Eye (tissue), 1 donor: ENCODE measurements at regions not wholly inside any gene's neighbourhood (a gene's known extent, or its start where the extent isn't known, plus 50 kb on each side); places are given as distances from the start of the nearest gene placed in this dataset.
"Not testable (repeated sequence)": the region's sequence is repeated elsewhere in the genome, so short reads cannot be mapped to it uniquely, and the experiment has no call there.

ENCODE experiments used
- DNase-seq: peaks from one replicate; pipeline ENCODE4 v3.0.0-alpha.2; 2015

DNA sequence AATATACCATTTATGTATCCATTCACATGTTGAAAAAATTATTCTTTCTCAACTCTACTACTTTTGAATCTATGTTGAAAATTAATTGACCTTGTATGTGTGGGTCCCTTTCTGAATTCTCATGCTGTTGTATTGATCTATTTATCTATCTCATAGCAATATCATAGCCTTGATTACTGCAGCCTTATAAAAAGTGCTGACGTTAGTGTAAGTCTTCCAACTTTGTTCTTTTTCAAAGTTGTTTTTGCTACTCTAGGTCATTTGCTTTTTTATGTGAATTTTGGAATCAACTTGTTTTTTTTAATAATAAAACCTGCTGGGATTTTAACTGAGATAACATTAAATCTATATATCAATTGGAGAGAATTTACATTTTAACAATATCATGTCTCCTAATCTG is 52.2 kb upstream of the PAX3 start:
- no peak for DNase-seq

DNA sequence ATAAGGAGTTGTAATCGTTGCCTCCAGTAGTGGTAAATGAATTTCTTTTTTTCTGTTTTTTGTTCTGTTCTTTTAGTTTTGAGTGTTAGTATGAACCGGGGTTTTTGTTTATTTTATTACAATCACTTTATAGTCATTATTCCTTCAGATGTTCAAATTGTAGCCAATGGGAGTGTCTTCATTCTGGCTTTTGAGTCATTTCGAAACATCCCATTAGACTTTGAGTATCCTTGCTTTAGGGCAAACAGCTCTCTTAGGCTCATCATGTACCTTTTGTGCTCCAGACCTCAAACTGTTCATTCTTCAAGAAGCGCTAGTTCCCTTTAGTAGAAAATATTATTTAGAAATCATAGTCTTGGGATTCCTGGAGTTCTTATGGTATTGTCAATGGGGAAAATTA is 54.2 kb upstream of the PAX3 start:
- no peak for DNase-seq

- peak; percentile 21 for DNase-seq
These were observed 55.2 kb upstream of the PAX3 start for GRCh38 chr2:222353993-222354392.

GRCh38 chr2:222355860-222356259 is 57.1 kb upstream of the PAX3 start:
- DNase-seq = no peak

DNA sequence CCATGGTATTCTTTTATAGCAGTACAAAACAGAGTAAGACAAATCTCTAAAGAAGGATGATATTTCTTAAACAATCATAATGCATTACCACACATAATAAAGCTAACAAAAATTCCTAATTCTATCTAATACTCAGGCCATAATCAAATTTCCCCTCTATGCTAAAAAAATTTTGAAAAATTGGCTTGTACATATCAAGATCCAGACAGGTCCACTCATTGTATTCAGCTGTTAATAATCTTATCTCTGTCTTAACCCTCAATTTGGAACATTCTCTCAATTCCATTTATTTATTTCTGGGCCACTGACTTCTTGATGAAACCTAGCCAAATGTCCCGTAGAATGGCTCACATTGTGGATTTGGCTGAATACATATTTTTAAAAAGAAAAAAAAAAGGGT is 59.1 kb upstream of the PAX3 start:
- DNase-seq = no peak

- DNase-seq = no peak
These were observed 60.1 kb upstream of the PAX3 start for GRCh38 chr2:222358876-222359275.

DNA sequence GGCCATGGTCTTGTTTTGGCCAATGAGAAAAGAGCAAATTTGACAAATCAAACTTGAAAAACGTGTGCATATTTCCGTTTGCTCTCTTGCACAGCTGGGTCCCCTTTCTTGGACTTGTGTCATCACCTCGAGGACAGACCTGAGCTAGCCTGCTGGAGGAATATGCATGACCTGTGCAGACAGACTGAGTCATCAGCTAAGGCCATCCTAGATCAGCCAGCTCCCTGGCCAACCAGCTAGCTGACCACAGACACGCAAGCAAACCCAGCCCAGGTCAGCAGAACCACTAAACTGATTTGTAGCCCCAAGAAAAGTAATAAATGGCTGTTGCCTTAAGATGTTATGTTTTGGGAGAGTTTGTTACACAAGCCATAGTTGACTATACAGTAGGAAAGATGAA is 61.3 kb upstream of the PAX3 start:
- no peak for DNase-seq

DNA sequence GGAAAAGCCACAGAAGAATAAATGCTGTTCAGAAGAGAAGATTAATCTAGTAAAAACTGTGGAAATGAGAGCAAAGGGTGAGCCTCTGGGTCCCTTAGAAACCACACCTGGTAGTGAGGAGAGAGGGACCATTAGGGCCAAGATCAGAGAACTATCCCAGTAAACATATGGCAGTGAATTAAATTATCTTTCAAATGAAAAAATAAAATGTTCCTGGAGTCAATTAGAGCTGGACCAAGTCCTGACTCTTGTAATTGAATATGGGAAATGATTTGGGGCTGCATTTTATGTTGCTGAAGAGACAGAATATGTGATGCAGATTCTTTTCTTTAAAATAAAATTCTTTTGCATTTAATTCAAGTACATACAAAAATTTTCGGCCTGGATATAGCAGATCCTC is 62.2 kb upstream of the PAX3 start:
- DNase-seq = no peak

GRCh38 chr2:222361787-222362186 is 62.6 kb upstream of the SGPP2 start:
- DNase-seq = no peak

- no peak for DNase-seq
These were observed 62.0 kb upstream of the SGPP2 start for GRCh38 chr2:222362336-222362735.

- no peak for DNase-seq
These were observed 60.0 kb upstream of the SGPP2 start for GRCh38 chr2:222364285-222364895.

GRCh38 chr2:222368280-222368679 is 56.1 kb upstream of the SGPP2 start:
- DNase-seq = not testable (repeated sequence)

- DNase-seq = no peak
These were observed 51.4 kb upstream of the SGPP2 start for GRCh38 chr2:222372993-222373392.
